Glutamatergic neuron (in vitro differentiated cells): ENCODE measurements at regions not wholly inside any gene's neighbourhood (a gene's known extent, or its start where the extent isn't known, plus 50 kb on each side); places are given as distances from the start of the nearest gene placed in this dataset.
"Not testable (repeated sequence)": the region's sequence is repeated elsewhere in the genome, so short reads cannot be mapped to it uniquely, and the experiment has no call there.

Source experiments
- DNase-seq: peaks from one replicate; pipeline ENCODE4 v3.0.0; 2022
- H3K27ac Mint-ChIP-seq: one replicate; pipeline ENCODE4 v1.8.0; 2020; ENCODE audit warnings: mild to moderate bottlenecking, mixed read lengths, inconsistent platforms; ENCODE audit not compliant: unreplicated experiment
- H3K27me3 Mint-ChIP-seq: one replicate; pipeline ENCODE4 v1.8.0; 2020; ENCODE audit warnings: mild to moderate bottlenecking, moderate library complexity, mixed read lengths, inconsistent platforms; ENCODE audit not compliant: unreplicated experiment
- H3K36me3 Mint-ChIP-seq: one replicate; pipeline ENCODE4 v1.8.0; 2020; ENCODE audit warnings: mild to moderate bottlenecking, mixed read lengths, inconsistent platforms; ENCODE audit not compliant: unreplicated experiment
- H3K4me1 Mint-ChIP-seq: one replicate; pipeline ENCODE4 v1.8.0; 2020; ENCODE audit warnings: mild to moderate bottlenecking, low read depth, mixed read lengths, inconsistent platforms; ENCODE audit not compliant: unreplicated experiment
- H3K4me3 Mint-ChIP-seq: one replicate; pipeline ENCODE4 v1.8.0; 2020; ENCODE audit warnings: mild to moderate bottlenecking, mixed read lengths, inconsistent platforms; ENCODE audit not compliant: unreplicated experiment
- H3K9me3 Mint-ChIP-seq: one replicate; pipeline ENCODE4 v1.8.0; 2020; ENCODE audit warnings: mild to moderate bottlenecking, moderate library complexity, mixed read lengths, inconsistent platforms; ENCODE audit not compliant: unreplicated experiment
- TF ChIP-seq, protein P1 (sequence below): fragments of 200-600 bp; sonication (generic); IDR thresholded peaks from one replicate; pipeline ENCODE4 v1.5.0; 2021; ENCODE audit not compliant: partially characterized antibody, unreplicated experiment

DNA sequence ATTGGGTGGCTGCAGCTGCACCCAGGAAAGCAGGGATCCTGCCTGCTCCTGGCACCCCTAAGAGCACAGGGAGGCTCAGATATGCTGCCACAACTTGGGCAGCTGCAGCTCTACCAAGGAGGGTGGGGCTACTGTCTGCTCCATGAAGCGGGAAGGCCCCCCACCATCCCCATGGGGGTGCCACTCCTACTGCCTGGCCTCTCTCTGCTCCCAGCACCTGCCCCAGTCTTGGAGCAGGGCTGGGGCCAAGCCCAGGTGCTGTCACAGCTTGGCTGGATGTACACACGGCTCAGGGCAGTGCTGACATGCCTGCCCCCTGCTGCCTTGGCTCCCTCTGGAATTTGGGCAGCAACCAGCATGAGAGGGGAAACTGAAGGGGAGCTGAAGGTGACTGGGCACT is 214.7 kb upstream of the PLPPR1 start:
- H3K27me3 Mint-ChIP-seq = peaks cover 1% of the 10 kb centered on the region
- H3K27ac Mint-ChIP-seq = no peak overlapping the region

DNA sequence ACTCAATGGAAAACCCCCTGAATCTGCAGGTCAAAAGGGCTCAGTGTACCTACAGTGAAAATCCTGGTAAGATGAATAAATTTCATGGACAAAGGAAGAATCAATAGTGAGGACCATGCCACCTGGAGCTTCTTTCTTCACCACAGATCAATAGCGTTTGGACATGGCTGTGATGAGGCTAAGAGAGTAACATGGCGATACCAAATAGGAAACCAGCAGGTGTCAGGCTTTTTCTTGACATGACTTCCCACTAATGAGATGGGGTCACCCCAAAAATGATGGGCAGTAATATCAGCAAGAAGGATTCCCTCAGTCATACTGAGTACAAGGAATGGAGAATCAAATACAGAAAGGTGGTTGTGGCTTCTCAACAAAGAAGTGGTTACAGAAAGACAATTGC is 208.5 kb upstream of the PLPPR1 start:
- DNase-seq = no peak
- TF ChIP-seq, protein P1, sequence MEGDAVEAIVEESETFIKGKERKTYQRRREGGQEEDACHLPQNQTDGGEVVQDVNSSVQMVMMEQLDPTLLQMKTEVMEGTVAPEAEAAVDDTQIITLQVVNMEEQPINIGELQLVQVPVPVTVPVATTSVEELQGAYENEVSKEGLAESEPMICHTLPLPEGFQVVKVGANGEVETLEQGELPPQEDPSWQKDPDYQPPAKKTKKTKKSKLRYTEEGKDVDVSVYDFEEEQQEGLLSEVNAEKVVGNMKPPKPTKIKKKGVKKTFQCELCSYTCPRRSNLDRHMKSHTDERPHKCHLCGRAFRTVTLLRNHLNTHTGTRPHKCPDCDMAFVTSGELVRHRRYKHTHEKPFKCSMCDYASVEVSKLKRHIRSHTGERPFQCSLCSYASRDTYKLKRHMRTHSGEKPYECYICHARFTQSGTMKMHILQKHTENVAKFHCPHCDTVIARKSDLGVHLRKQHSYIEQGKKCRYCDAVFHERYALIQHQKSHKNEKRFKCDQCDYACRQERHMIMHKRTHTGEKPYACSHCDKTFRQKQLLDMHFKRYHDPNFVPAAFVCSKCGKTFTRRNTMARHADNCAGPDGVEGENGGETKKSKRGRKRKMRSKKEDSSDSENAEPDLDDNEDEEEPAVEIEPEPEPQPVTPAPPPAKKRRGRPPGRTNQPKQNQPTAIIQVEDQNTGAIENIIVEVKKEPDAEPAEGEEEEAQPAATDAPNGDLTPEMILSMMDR = no peak
- no peaks in the 10 kb centered on the region for H3K4me1 Mint-ChIP-seq
- no peak overlapping the region for H3K4me3 Mint-ChIP-seq
- H3K9me3 Mint-ChIP-seq = peaks cover 2% of the 10 kb centered on the region
- no peaks in the 10 kb centered on the region for H3K27me3 Mint-ChIP-seq
- H3K27ac Mint-ChIP-seq = no peak overlapping the region
- H3K36me3 Mint-ChIP-seq = no peaks in the 10 kb centered on the region

More for the DNA sequence above, 214.7 kb upstream of the PLPPR1 start:
- Mint-ChIP-seq H3K4me3 (no peak overlapping the region), H3K4me1 (no peaks in the 10 kb centered on the region), H3K36me3 (peaks cover 4% of the 10 kb centered on the region), H3K9me3 (peaks cover 1% of the 10 kb centered on the region)
- no peak for DNase-seq
- TF ChIP-seq, protein P1 = no peak

DNA sequence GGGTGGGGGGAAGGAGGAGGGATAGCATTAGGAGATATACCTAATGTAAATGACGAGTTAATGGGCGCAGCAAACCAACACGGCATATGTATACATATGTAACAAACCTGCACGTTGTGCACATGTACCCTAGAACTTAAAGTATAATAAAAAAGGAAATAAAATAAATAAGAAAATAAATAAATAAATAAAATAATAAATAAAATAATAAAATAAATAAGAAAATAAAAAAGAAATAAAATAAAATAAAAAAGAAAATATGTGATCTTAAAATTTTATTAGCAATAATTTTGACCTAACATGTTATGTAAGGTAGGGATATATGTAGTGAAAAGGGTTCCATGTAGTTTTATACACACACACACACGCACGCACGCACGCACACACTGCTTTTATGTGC is 195.5 kb upstream of the PLPPR1 start:
- not testable (repeated sequence) for H3K27ac Mint-ChIP-seq, DNase-seq, H3K4me3 Mint-ChIP-seq, H3K9me3 Mint-ChIP-seq, H3K36me3 Mint-ChIP-seq, H3K27me3 Mint-ChIP-seq, H3K4me1 Mint-ChIP-seq

DNA sequence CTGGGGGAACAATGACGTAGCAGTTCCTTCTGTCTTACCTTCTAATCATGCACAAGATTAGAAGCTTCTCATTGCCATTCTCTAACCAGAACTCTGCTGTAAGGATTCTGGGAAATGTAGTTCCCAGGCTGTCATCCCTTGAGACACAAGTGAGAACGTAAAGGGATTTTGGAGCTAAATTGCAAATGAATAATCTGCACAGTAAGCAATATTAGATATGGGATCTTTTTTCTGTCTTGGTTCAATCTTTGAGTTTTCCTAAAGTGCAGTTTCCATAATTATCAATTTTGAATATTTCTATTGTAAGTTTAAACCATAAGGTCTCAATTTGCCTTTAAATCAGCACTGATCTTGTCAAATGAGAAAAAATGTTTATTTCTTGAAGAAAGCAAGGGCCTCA is 189.7 kb upstream of the PLPPR1 start:
- TF ChIP-seq, protein P1 = no peak
- Mint-ChIP-seq H3K4me1 (no peaks in the 10 kb centered on the region), H3K9me3 (no peaks in the 10 kb centered on the region), H3K36me3 (no peaks in the 10 kb centered on the region), H3K27ac (no peak overlapping the region), H3K27me3 (no peaks in the 10 kb centered on the region), H3K4me3 (no peak overlapping the region)
- DNase-seq = no peak

DNA sequence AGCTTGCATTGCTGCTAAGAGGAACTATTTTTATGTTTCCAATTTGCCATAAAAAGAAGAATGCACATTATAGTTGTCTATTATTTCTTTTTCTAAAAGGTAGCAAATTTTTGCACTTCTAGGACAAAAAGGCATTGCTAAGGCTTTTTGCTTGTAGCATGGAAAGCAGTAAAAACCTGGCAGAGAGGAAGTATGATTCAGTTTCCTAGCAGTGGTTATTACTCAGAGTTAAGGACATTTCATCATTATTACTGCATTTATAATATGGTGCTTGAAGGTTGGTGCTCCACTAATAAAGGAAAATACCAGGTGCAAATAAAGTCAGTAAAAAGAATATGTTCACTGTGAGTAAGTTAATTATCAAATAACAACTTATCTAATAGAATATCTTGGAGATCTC is 179.8 kb upstream of the PLPPR1 start:
- TF ChIP-seq, protein P1 = no peak
- Mint-ChIP-seq H3K9me3 (no peaks in the 10 kb centered on the region), H3K4me3 (no peak overlapping the region), H3K27ac (no peak overlapping the region), H3K36me3 (no peaks in the 10 kb centered on the region), H3K27me3 (no peaks in the 10 kb centered on the region), H3K4me1 (no peaks in the 10 kb centered on the region)
- no peak for DNase-seq

DNA sequence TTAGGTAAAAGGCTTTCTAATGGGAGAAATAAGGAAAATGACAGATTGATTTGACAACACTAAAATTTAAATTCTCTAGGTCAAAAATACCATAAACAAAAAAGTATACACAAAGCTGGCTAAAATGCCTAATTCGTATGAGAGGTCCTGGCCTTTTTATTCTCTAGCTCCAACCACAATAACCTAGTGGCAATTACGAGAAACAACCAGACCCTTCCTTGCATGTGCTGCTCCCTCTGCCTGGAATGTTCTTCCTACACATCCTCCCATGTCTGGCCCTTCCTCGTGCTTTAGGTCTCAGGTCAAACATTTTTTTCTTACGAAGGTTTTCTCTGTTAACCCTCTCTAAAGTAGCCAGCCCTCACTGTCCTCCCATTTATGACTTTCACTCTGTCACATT is 176.4 kb upstream of the PLPPR1 start:
- H3K4me3 Mint-ChIP-seq = no peak overlapping the region
- H3K27ac Mint-ChIP-seq = no peak overlapping the region
- TF ChIP-seq, protein P1 = no peak
- no peaks in the 10 kb centered on the region for H3K27me3 Mint-ChIP-seq
- DNase-seq = no peak
- no peaks in the 10 kb centered on the region for H3K9me3 Mint-ChIP-seq
- H3K36me3 Mint-ChIP-seq = no peaks in the 10 kb centered on the region
- H3K4me1 Mint-ChIP-seq = no peaks in the 10 kb centered on the region
